ENCODE measurements at regions not wholly inside any gene's neighbourhood (a gene's known extent, or its start where the extent isn't known, plus 50 kb on each side); places are given as distances from the start of the nearest gene placed in this dataset.

DNA sequence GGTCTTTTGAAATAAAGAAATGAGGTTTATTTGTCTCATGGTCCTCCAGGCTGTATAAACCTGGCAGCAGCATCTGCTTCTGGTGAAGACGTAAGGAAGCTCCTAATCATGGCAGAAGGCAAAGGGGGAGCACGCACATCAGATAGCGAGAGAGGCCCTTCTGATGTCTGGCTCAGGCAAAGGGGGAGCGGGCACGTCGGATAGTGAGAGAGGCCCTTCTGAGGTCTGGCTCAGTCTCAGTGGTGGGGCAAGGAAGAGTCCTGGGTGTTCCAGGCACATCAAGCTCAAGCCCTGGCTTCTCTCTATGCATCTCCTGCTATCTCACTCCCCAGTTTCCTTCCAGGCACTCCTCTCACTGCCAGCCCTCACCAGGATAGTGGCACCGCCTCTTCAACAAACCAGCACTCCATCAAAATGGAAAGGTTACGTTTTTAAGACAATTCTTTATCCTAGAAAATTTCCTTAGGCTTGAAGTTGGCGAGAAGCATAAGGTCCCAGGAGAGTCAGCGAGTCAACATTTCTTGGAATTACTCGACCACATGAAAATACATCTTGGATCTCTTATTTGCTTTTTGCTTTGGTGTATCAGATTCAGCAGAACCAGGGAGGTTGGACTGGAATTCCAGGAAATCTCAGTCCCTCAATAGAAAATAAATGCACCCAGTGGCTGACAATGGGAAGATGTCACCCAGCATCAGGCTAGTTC is 189.6 kb upstream of the TMEM132C start:
- DNase-seq: no peak
- no peak for ATAC-seq (ENCODE audit: low read depth in 2 of 2)
- no peak overlapping the region for H3K4me3 Mint-ChIP-seq
- no peak overlapping the region for H3K4me3 ChIP-seq (ENCODE audit: low read depth, low read length)
- H3K27ac ChIP-seq (ENCODE audit: insufficient read depth, low read length, poor library complexity, severe bottlenecking): no peak overlapping the region
- H3K27ac Mint-ChIP-seq: no peak overlapping the region
- H3K36me3 Mint-ChIP-seq: no peaks in the 10 kb centered on the region
- H3K9me3 Mint-ChIP-seq: peaks cover 0 to 27% (median 2%) of the 10 kb centered on the region in 7 donors
- no peaks in the 10 kb centered on the region for H3K27me3 Mint-ChIP-seq
- H3K27me3 ChIP-seq (ENCODE audit: control insufficient read depth, insufficient read depth, low read length): no peaks in the 10 kb centered on the region
- no peaks in the 10 kb centered on the region for H3K4me1 Mint-ChIP-seq
- no peaks in the 10 kb centered on the region for H3K36me3 ChIP-seq (ENCODE audit: control insufficient read depth, insufficient read depth, low read length)
- no peaks in the 10 kb centered on the region for H3K4me1 ChIP-seq (ENCODE audit: control insufficient read depth, insufficient read depth, low read length, poor library complexity, severe bottlenecking)
- no peaks in the 10 kb centered on the region for H3K9me3 ChIP-seq (ENCODE audit: control insufficient read depth in 2 of 2, low read length in 2 of 2)

DNA sequence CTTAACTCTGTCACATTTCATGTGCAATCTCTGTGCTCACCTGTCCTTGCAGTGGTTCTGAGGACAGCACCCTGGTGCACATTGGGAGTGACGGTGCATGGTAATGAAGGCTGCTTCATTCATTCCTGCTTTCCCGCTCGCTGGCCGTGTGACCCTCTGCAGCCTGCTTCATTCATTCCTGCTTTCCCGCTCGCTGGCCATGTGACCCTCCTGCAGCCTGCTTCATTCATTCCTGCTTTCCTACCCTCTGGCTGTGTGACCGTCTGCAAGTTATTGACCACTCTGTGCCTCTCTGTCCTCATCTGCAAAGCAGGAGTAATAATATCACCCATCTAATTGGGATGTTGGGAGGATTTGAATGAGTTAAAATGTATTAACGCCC is 189.1 kb upstream of the TMEM132C start:
- H3K9me3 ChIP-seq (ENCODE audit: control insufficient read depth in 2 of 2, low read length in 2 of 2): no peaks in the 10 kb centered on the region
- H3K4me3 ChIP-seq (ENCODE audit: low read depth, low read length): no peak overlapping the region
- H3K4me1 ChIP-seq (ENCODE audit: control insufficient read depth, insufficient read depth, low read length, poor library complexity, severe bottlenecking): no peaks in the 10 kb centered on the region
- ATAC-seq (ENCODE audit: low read depth in 2 of 2) (no peak), DNase-seq (no peak)
- H3K27ac Mint-ChIP-seq: no peak overlapping the region
- peaks cover 0 to 30% (median 2%) of the 10 kb centered on the region in 7 donors for H3K9me3 Mint-ChIP-seq
- H3K27me3 Mint-ChIP-seq: no peaks in the 10 kb centered on the region
- H3K4me1 Mint-ChIP-seq: no peaks in the 10 kb centered on the region
- H3K36me3 ChIP-seq (ENCODE audit: control insufficient read depth, insufficient read depth, low read length): no peaks in the 10 kb centered on the region
- no peaks in the 10 kb centered on the region for H3K27me3 ChIP-seq (ENCODE audit: control insufficient read depth, insufficient read depth, low read length)
- no peaks in the 10 kb centered on the region for H3K36me3 Mint-ChIP-seq
- no peak overlapping the region for H3K4me3 Mint-ChIP-seq
- no peak overlapping the region for H3K27ac ChIP-seq (ENCODE audit: insufficient read depth, low read length, poor library complexity, severe bottlenecking)

DNA sequence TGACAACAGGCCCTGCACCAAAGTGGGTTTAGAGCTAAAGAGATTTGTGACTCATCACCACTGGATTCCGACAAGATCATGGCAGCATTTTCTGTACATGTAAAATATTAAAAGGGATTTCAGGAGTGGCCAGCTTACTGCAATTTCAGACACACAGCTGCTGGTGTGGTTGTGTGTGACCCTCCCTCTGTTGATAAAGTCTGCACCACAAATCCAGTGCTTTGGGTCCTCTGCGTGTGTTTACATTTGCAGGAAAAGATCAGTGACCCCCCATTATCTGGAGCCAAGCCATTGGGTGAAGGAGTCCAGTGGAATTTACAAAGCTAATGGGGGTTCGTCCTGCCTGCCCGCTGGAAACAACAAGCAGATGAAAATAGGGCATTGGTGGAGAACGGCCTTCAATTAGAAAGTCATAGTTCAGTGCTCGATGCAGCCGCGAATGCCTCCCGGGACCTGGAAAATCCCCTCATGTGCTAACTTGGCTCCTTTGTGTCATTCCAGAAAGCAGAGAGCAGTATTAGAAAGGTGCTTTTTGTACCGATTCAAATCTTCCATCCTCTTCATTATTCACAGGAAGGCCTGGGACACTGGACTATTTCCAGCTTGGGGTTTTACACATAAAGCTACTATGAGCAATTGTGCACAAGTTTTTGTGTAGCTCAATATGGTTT is 188.5 kb upstream of the TMEM132C start:
- Histone ChIP-seq H3K4me3 (ENCODE audit: low read depth, low read length) (no peak overlapping the region), H3K9me3 (ENCODE audit: control insufficient read depth in 2 of 2, low read length in 2 of 2) (no peaks in the 10 kb centered on the region), H3K27me3 (ENCODE audit: control insufficient read depth, insufficient read depth, low read length) (no peaks in the 10 kb centered on the region), H3K4me1 (ENCODE audit: control insufficient read depth, insufficient read depth, low read length, poor library complexity, severe bottlenecking) (no peaks in the 10 kb centered on the region), H3K36me3 (ENCODE audit: control insufficient read depth, insufficient read depth, low read length) (no peaks in the 10 kb centered on the region), H3K27ac (ENCODE audit: insufficient read depth, low read length, poor library complexity, severe bottlenecking) (no peak overlapping the region)
- no peak for DNase-seq
- Mint-ChIP-seq H3K36me3 (no peaks in the 10 kb centered on the region), H3K4me3 (no peak overlapping the region), H3K4me1 (no peaks in the 10 kb centered on the region), H3K27me3 (no peaks in the 10 kb centered on the region), H3K9me3 (peaks cover 0 to 33% (median 0%) of the 10 kb centered on the region in 7 donors), H3K27ac (no peak overlapping the region)
- ATAC-seq (ENCODE audit: low read depth in 2 of 2): no peak

DNA sequence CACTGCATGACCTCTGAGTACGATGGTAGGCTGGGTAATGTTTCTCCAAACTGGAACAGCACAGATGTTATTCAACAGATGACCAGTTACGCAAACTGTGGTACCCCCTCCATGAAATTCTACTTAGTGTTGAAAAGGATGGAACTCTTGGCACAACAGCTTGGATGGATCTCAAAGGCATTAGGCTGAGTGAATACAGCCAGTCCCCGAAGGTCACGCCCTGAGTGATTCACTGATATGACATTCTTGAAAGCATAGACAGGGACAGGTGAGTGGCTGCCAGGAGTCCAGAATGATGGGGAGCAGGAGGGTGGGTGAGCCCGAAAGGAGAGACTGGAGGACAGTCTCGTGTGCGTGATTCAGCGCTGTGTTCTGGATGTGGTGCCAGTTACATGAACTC is 187.5 kb upstream of the TMEM132C start:
- H3K4me1 ChIP-seq (ENCODE audit: control insufficient read depth, insufficient read depth, low read length, poor library complexity, severe bottlenecking): no peaks in the 10 kb centered on the region
- peaks cover 0 to 33% (median 0%) of the 10 kb centered on the region in 7 donors for H3K9me3 Mint-ChIP-seq
- no peak overlapping the region for H3K27ac Mint-ChIP-seq
- H3K36me3 ChIP-seq (ENCODE audit: control insufficient read depth, insufficient read depth, low read length): no peaks in the 10 kb centered on the region
- no peaks in the 10 kb centered on the region for H3K9me3 ChIP-seq (ENCODE audit: control insufficient read depth in 2 of 2, low read length in 2 of 2)
- H3K4me3 Mint-ChIP-seq: no peak overlapping the region
- H3K27ac ChIP-seq (ENCODE audit: insufficient read depth, low read length, poor library complexity, severe bottlenecking): no peak overlapping the region
- H3K27me3 Mint-ChIP-seq: no peaks in the 10 kb centered on the region
- H3K4me1 Mint-ChIP-seq: no peaks in the 10 kb centered on the region
- ATAC-seq (ENCODE audit: low read depth in 2 of 2) (no peak), DNase-seq (no peak)
- H3K36me3 Mint-ChIP-seq: no peaks in the 10 kb centered on the region
- H3K27me3 ChIP-seq (ENCODE audit: control insufficient read depth, insufficient read depth, low read length): no peaks in the 10 kb centered on the region
- no peak overlapping the region for H3K4me3 ChIP-seq (ENCODE audit: low read depth, low read length)

DNA sequence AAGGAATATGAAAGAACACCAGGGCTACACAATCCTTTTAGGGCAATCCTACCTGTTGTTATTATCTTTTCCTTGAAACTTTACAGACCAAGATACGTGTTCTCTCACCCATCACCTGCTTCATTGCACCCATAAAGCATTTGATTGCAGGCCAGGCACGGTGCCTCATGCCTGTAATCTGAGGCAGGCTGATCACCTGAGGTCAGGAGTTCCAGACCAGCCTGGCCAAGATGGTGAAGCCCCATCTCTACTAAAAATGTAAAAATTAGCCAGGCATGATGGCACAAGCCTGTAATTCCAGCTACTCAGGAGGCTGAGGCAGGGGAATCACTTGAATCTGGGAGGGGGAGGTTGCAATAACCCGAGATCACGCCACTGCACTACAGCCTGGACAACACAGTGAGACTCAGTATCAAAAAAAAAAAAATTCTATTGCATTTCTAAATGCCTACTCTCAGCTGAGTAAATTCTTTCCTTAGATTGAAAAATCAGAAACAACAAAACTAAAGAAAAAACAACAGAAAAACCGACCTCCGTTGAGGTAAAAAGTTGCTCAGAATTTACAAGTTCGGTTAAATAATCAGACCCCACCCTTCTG is 183.7 kb upstream of the TMEM132C start:
- Histone ChIP-seq H3K27ac (ENCODE audit: insufficient read depth, low read length, poor library complexity, severe bottlenecking) (no peak overlapping the region), H3K9me3 (ENCODE audit: control insufficient read depth in 2 of 2, low read length in 2 of 2) (no peaks in the 10 kb centered on the region), H3K27me3 (ENCODE audit: control insufficient read depth, insufficient read depth, low read length) (no peaks in the 10 kb centered on the region), H3K36me3 (ENCODE audit: control insufficient read depth, insufficient read depth, low read length) (no peaks in the 10 kb centered on the region), H3K4me3 (ENCODE audit: low read depth, low read length) (no peak overlapping the region), H3K4me1 (ENCODE audit: control insufficient read depth, insufficient read depth, low read length, poor library complexity, severe bottlenecking) (no peaks in the 10 kb centered on the region)
- ATAC-seq (ENCODE audit: low read depth in 2 of 2) (no peak), DNase-seq (no peak)
- Mint-ChIP-seq H3K27ac (no peak overlapping the region), H3K4me3 (no peak overlapping the region), H3K9me3 (peaks cover 0 to 13% (median under 1%) of the 10 kb centered on the region in 7 donors), H3K27me3 (no peaks in the 10 kb centered on the region), H3K36me3 (no peaks in the 10 kb centered on the region), H3K4me1 (no peaks in the 10 kb centered on the region)

DNA sequence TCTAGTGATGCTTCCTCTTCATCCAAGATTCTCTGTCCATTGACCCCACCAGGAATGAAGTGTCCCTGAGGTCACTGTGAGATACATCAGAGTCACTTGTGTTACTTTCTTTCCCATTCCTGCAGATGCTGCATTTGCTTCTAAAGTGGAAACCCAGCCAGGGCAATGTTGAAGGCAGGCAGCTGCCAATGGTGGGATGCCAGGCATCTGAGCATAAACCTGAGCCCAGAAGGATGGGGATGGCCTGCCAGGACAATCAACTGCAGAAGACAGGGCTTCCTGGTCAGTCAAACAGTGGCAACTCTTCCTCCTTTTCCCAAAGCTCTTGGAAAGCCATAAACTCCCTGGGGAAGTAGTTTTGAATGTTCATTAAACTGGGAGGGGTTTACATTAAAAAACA is 178.0 kb upstream of the TMEM132C start:
- H3K27ac ChIP-seq (ENCODE audit: insufficient read depth, low read length, poor library complexity, severe bottlenecking): no peak overlapping the region
- H3K4me3 ChIP-seq (ENCODE audit: low read depth, low read length): no peak overlapping the region
- DNase-seq (no peak), ATAC-seq (ENCODE audit: low read depth in 2 of 2) (no peak)
- no peaks in the 10 kb centered on the region for H3K36me3 ChIP-seq (ENCODE audit: control insufficient read depth, insufficient read depth, low read length)
- Mint-ChIP-seq H3K36me3 (no peaks in the 10 kb centered on the region), H3K9me3 (peaks cover 0 to 8% (median 1%) of the 10 kb centered on the region in 7 donors), H3K4me1 (no peaks in the 10 kb centered on the region), H3K27ac (no peak overlapping the region), H3K27me3 (no peaks in the 10 kb centered on the region), H3K4me3 (no peak overlapping the region)
- H3K27me3 ChIP-seq (ENCODE audit: control insufficient read depth, insufficient read depth, low read length): no peaks in the 10 kb centered on the region
- H3K9me3 ChIP-seq (ENCODE audit: control insufficient read depth in 2 of 2, low read length in 2 of 2): no peaks in the 10 kb centered on the region
- H3K4me1 ChIP-seq (ENCODE audit: control insufficient read depth, insufficient read depth, low read length, poor library complexity, severe bottlenecking): no peaks in the 10 kb centered on the region

DNA sequence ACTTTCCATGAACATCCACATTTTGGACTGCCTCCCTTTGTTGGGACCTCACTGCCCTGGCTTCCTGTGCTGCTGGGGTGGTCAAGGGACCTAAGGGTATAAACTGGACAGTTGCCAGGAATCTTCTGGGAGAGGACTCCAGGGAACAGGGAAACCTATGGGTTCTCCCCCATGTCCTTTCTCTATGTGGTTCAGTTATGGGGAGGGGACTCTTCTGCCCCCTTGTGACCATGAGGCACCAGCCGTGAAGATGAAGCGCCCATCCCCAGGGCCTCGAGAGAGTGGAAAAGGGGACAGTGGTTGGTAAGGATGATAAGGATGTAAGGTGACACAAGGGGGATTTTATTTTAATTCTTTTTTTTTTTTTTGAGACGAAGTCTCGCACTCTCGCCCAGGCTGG is 177.0 kb upstream of the TMEM132C start:
- Histone ChIP-seq H3K9me3 (ENCODE audit: control insufficient read depth in 2 of 2, low read length in 2 of 2) (no peaks in the 10 kb centered on the region), H3K36me3 (ENCODE audit: control insufficient read depth, insufficient read depth, low read length) (no peaks in the 10 kb centered on the region), H3K27ac (ENCODE audit: insufficient read depth, low read length, poor library complexity, severe bottlenecking) (no peak overlapping the region), H3K4me3 (ENCODE audit: low read depth, low read length) (no peak overlapping the region), H3K4me1 (ENCODE audit: control insufficient read depth, insufficient read depth, low read length, poor library complexity, severe bottlenecking) (no peaks in the 10 kb centered on the region), H3K27me3 (ENCODE audit: control insufficient read depth, insufficient read depth, low read length) (no peaks in the 10 kb centered on the region)
- no peak overlapping the region for H3K27ac Mint-ChIP-seq
- no peak overlapping the region for H3K4me3 Mint-ChIP-seq
- DNase-seq (no peak), ATAC-seq (ENCODE audit: low read depth in 2 of 2) (no peak)
- H3K36me3 Mint-ChIP-seq: no peaks in the 10 kb centered on the region
- no peaks in the 10 kb centered on the region for H3K4me1 Mint-ChIP-seq
- no peaks in the 10 kb centered on the region for H3K27me3 Mint-ChIP-seq
- peaks cover 0 to 8% (median 1%) of the 10 kb centered on the region in 7 donors for H3K9me3 Mint-ChIP-seq
